MCF 10A (cell line): ENCODE measurements at regions not wholly inside any gene's neighbourhood (a gene's known extent, or its start where the extent isn't known, plus 50 kb on each side); places are given as distances from the start of the nearest gene placed in this dataset.

Source experiments
- BruUV-seq: library from RNA; stranded (reverse); fragments of 400-500 nt; replicated peaks from 2 replicates; lab custom pipeline; 2021; lab: Mats Ljungman, UMichigan
- CTCF ChIA-PET: fragments of 300-600 bp; sonication (Branson Sonifier 250); formaldehyde crosslinking; extraction: SDS; loops from one replicate; lab custom pipeline; 2021; ENCODE audit warnings: antibody characterized with exemption, inconsistent platforms; lab: Yijun Ruan, JAX
- POLR2A ChIA-PET: fragments of 300-600, 350-650 bp; sonication (Branson Sonifier 250); formaldehyde crosslinking; extraction: SDS; loops from one replicate; lab custom pipeline; 2020; ENCODE audit warnings: antibody characterized with exemption, inconsistent platforms; lab: Yijun Ruan, JAX
- DNase-seq: peaks from one replicate; pipeline ENCODE4 v3.0.0-alpha.2; 2018; ENCODE audit not compliant: unreplicated experiment
- H3K27ac Mint-ChIP-seq: one replicate; pipeline ENCODE4 v1.8.0; 2022; ENCODE audit warnings: mild to moderate bottlenecking, low read depth, mixed read lengths; ENCODE audit not compliant: unreplicated experiment
- H3K27me3 Mint-ChIP-seq: one replicate; pipeline ENCODE4 v1.8.0; 2022; ENCODE audit warnings: mixed read lengths; ENCODE audit not compliant: insufficient read depth, unreplicated experiment
- H3K36me3 Mint-ChIP-seq: one replicate; pipeline ENCODE4 v1.8.0; 2022; ENCODE audit warnings: mild to moderate bottlenecking, moderate library complexity, mixed read lengths; ENCODE audit not compliant: insufficient read depth, unreplicated experiment
- H3K4me1 Mint-ChIP-seq: one replicate; pipeline ENCODE4 v1.8.0; 2022; ENCODE audit warnings: mixed read lengths; ENCODE audit not compliant: insufficient read depth, unreplicated experiment
- H3K4me3 Mint-ChIP-seq: one replicate; pipeline ENCODE4 v1.8.0; 2022; ENCODE audit warnings: mild to moderate bottlenecking, moderate library complexity, mixed read lengths; ENCODE audit not compliant: unreplicated experiment
- H3K9me3 Mint-ChIP-seq: one replicate; pipeline ENCODE4 v1.8.0; 2022; ENCODE audit warnings: mixed read lengths; ENCODE audit not compliant: unreplicated experiment
- CTCF ChIP-seq: fragments of 200-600 bp; IDR thresholded peaks from one replicate; pipeline ENCODE4 v1.8.0; 2022; ENCODE audit warnings: antibody characterized with exemption, mild to moderate bottlenecking; ENCODE audit not compliant: unreplicated experiment
- intact Hi-C: fragments of 100-400 bp; cut with micrococcal nuclease; formaldehyde crosslinking; loops from 2 replicates; pipeline ENCODE4 v1.14.1; 2022

GRCh38 chr2:30394096-30394495, 53.0 kb upstream of the LCLAT1 start:
- BruUV-seq = no TSS peak
- no peaks in the 10 kb centered on the region for H3K4me1 Mint-ChIP-seq
- H3K27ac Mint-ChIP-seq = no peak overlapping the region
- no peak for TF ChIP-seq CTCF
- H3K36me3 Mint-ChIP-seq = no peaks in the 10 kb centered on the region
- CTCF ChIA-PET = no interaction called here
- H3K9me3 Mint-ChIP-seq = no peaks in the 10 kb centered on the region
- DNase-seq = no peak
- H3K4me3 Mint-ChIP-seq = no peak overlapping the region
- intact Hi-C loops = no loop called here
- peaks cover 24% of the 10 kb centered on the region for H3K27me3 Mint-ChIP-seq
- POLR2A ChIA-PET = no interaction called here

GRCh38 chr2:30396436-30397232, 50.4 kb upstream of the LCLAT1 start:
- TF ChIP-seq CTCF = no peak
- H3K27ac Mint-ChIP-seq = no peak overlapping the region
- H3K4me1 Mint-ChIP-seq = no peaks in the 10 kb centered on the region

More at GRCh38 chr2:30396436-30397232, 50.4 kb upstream of the LCLAT1 start:
- Mint-ChIP-seq H3K4me3 (no peak overlapping the region), H3K27me3 (peaks cover 20% of the 10 kb centered on the region), H3K36me3 (no peaks in the 10 kb centered on the region), H3K9me3 (no peaks in the 10 kb centered on the region)
- DNase-seq = no peak
- CTCF ChIA-PET = interaction anchor here (0.5 kb wide), 2 partner anchors 12 to 1114 kb away, joined by 3 to 4 read pairs; no protein-coding TSS in a partner anchor
- POLR2A ChIA-PET = no interaction called here
- BruUV-seq = no TSS peak
- intact Hi-C loops = no loop called here
